Activated CD8-positive, alpha-beta memory T cell treated with anti-CD3 and anti-CD28 coated beads, Interleukin-2, amount 50 U/mL, for 24 hours (primary cell): ENCODE measurements at regions not wholly inside any gene's neighbourhood (a gene's known extent, or its start where the extent isn't known, plus 50 kb on each side); places are given as distances from the start of the nearest gene placed in this dataset.

Source experiments
- DNase-seq: peaks from one replicate; pipeline ENCODE4 v3.0.0-alpha.2; 2020; ENCODE audit errors: extremely low read depth

DNA sequence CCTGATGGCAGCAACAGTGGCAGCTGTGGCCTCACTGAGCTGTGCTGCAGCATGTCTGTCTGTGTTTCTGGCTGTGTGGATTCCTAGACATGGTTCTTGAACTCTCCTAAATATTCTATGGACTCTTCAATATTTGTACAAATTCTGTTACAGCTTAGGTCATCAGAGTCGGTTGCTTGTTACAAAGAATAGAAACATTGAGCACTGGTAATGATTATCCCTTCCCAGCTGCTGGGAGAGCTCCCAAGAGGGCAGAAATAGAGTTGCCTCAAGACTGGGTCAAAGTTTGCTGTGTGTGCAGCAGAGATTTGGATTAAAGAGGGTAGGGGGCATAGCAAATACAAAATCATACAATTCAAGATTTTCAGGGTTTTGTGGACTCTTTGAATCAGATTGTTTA is 337.1 kb upstream of the AKR1E2 start:
- no peak for DNase-seq

DNA sequence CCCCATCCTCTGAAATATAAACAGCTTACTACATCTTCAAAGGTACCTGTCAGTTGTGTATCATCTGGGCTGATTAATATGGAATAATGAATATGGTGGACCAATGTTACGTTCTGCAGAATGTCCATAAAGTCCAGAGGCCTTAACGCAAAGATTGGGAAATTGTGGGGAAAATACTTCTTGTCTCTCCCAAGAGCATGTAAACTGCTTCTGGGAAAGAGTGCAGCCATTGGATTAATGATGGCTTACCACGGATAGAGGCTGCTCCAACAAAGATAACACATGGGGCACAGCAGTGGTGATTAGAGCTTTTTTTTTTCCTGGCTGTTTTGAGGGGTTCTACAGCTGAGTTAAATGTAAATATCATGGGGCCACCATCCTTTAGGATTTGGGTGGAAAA is 340.4 kb upstream of the AKR1E2 start:
- DNase-seq: no peak

DNA sequence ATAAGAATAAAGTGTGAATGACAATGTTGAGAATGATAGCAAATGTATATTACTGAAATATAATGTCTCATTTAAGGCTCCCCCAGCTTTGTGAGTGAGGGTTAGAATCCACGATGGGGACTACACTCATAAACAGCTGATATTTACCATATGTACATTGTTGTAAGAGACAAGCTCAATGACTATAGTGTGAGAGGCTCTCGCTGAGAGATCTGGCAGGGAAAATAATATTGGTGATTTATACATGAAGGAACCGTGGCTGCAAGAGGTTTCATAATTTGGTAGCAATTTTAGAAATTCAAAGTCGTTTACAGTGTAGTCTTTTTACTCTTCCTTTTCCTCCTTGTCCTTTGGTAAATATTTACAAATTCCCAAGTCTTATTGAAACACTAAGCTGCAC is 342.2 kb upstream of the AKR1E2 start:
- DNase-seq: no peak

DNA sequence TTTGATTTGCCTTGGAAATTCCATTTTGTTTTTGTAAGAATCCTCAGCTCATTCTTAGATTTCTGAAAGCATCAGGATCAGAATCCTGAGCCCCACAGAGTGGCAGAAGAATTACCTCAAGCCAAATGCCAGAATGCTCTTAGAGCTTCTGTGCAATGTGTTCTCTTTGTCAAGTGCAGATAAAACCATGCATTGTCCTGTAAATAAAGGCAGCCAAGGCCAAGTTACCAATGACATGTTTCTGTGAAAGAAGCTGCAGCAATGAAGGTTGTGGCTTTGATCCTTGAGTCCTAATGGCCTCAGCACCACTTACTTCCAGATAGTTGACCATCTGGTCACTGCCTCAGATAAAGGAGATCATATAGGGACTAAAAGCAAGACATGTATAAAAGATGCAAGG is 343.3 kb upstream of the AKR1E2 start:
- no peak for DNase-seq

DNA sequence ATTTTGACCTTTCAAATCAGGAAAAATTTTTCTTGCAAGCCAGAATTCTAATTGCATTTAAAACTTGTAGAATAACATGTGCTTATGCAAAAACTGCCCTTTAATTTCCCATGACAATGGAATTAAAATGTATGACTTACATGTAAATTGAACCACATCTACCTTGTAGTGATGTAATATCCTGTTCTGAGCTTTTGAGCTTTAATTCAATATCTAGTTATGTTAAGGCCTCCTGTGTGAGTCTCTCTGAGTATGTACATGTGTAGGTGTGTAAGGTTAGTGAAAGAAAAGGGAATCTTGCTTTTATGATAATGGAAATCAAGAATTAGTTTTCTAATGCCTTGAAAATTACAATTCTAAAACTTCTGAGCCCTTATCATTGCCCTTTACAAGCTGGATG is 344.8 kb upstream of the AKR1E2 start:
- no peak for DNase-seq

DNA sequence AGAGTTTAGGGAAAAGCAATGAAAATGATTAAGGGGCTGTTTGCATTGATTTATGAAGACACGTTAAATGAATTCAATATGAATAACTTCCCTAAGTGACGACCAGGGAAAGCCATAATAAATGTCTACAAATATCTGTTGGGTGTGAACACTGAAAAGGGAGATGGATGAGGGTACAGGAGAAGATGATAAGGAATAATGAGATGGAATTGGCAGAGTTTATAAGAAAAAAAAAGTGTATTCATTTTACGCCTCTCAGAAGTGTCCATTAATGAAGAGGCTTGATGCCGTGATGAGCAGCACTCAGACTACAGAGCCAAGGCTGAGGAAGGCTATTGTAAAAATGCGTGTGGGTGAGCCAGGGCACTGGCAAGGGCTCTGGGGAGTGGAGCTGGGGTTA is 346.7 kb upstream of the AKR1E2 start:
- no peak for DNase-seq

DNA sequence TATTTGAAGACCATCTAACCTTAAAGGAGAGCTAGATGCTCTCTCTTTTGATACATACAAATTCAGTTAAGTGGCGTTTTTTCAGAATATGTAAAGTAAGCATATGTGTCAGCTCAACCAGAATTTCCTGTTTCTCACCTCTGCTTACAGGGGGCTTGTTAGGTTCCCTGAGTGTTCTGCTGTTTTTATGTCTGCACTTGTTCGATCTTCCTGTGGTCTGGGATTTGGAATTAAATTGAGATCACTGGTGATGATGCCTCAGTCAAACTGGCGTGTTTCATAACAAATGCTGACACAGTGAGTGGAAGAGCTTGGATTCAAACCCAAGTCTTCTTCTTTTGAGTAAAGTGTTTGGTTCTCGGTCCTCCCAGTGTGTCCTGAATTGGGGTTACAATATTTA is 348.3 kb upstream of the AKR1E2 start:
- DNase-seq: no peak

DNA sequence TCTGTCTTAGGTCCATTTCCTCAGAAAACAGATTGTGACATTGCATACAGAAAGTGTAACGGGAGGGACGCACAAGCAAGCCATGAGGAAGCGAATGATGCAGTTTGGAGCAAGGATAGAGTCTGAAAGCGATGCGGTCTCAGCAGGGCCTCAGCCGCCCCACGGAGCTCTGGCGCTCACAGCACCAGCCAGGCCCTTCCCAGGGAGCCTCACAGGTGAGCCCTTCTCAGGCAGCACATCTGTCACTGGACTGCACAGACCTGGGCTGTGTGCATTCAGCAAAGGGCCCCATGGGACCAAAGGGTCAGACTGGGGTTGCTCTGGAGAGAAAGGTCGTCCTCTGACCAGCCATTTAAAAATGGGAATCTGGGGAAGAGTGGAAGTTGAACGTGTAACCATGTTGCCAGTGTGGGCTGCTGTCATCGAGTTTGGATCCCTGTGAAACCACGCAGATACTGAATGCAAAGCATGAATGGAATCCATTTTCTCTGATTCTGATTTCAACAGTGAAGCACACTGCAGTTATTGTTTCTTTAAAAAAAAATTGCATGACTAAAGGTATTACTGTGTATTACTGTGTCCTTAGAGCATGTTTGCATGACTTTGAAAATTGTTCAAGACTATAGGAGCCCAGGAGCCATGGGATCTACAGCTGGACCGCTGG is 350.0 kb upstream of the AKR1E2 start:
- DNase-seq: no peak

DNA sequence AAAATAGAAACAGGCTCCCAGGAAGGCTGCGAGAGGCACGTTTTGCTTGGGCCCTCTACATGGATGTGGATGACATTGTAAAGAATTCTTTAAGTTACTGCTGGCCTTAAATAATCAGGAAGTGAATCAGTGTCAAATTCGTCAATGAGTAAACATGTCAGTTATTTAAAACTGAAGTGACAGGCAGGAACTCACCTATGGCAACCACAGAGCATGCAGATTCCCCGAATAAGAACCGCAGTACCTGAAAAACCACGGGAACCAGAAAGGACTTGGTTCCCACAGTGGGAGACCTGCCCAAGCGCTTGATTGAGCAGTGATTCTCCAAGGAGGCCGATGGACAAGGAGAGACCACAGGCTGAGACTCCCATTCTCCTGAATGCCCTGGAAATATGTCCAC is 351.2 kb upstream of the AKR1E2 start:
- DNase-seq: no peak

DNA sequence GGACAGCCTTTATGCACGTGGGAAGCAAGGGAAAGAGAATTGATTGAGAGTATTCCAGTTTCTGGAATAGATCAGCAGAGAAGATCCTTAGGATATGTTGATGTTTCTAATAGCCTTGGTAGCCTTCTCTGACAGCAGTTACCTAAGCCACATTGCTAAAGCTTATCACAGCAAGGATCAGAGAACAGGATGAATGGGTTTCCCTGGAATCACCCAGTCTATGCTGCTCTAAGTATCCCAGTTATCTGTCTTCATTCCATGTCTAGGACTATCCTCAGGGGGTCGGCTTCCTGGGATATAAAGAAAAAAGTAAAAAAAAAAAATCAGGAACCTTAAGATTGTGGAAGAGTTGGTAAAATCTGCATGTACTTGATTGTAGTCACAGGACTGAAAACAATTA is 352.0 kb upstream of the AKR1E2 start:
- DNase-seq: no peak

DNA sequence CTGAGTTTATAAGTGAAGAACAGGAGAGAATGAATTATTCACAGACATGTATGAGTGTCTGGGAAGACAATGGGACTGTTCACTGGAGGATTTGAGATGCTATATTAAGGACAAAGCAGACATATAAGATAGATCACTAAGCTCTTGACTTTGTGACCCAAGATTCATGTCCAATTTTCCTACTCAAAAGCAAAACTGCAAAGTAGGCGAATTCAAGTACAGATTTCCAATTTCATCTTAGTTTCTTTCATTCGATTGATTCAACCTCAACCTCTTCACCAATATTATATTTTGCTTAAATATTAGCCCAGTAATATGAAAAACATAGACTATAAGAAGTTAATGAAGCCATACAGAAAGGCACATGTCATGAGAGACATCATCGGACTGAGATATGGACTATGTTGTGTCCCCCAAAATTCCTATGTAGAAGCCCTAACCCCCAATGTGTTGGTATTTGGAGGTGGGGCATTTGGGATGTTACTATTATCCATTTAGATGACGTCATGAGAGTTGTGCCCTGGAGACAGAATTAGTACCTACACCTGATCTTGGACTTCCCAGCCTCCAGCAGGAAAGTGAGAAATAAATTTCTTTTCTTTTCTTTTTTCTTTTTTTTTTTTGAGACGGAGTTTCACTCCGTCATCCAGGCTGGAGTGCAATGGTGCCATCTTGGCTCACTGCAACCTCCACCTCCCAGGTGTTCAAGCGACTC is 353.7 kb upstream of the AKR1E2 start:
- DNase-seq: no peak

DNA sequence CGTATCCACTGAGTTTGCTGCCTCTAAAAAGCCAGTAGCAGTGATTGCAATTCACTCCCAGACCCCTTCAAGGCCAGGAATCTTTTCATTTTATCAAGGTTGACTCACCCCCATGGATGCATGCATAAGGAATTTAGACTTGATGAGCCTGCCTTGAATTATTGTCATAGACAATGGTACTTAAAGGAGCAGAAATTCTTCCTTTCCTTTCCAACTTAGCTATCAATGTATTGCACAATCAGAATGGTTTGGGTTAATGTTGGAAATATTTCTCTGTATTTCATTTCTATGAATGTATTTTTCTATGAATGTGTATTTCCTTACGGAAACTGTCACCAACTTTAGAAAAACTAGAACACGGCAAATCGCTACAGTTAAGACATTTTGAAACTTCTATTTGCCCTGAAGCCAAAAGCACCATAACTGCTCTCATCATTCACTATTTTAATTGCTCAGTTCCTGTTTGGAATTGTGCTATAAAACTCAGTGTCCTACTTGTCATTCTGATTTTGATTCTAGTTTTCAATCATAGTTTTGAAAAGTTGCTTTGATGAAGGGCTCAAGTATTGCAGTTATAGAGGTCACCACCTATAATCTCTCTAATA is 355.7 kb upstream of the AKR1E2 start:
- no peak for DNase-seq

DNA sequence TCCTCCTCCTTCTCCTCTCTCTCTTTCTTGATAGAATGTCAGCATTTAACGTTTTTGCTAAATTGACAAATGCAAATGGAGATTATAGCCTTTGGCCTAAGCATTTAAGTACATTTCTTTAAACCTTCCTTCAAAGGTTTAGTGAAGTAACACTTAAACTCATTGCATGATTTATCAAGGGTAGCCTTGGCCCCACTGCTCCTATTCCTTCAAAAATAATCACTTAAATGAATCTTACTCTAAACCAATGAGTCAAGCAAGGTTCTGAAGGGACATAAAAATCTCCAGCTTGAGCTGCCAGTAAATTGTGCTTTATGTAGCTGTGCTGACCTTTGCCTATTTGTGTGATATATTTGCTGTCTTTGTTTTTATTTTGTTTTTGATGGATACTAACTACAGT is 358.5 kb upstream of the AKR1E2 start:
- DNase-seq: no peak

DNA sequence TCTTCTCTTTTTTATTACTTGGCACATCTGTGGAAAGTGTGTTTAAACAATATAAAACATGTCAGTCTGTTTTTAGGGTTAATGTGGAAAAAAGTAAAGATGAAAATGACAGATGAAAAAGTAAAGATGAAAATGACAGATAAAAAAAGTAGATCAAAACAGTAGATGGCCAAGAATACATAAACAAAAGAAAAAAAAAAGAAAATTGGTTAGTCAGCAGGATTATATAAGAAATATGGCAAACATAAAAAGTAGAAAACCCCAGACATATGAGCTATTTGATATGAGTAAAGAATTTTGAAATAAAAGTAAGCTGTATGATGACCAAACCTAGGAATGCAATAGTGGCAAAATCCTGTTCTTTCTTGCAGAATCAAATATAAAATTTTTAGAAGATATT is 365.7 kb upstream of the AKR1E2 start:
- no peak for DNase-seq

DNA sequence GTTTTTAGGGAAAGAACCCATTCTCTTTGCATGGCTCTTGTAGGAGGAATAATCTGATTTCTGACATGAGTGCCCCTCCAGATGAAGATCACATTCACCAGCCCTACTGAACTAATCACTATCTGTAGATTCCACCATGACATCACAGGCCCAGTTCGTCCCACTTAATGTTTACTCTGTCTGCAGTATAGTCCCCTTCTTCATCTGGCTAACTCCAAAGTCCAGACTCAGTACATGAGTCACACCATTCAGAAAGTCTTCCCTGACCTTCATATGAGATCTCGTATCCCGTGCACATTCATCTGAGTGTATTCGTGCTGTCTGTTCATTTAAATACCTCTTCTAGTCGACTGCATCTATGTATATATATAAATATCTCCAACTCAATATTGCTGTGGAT is 366.5 kb upstream of the AKR1E2 start:
- no peak for DNase-seq

DNA sequence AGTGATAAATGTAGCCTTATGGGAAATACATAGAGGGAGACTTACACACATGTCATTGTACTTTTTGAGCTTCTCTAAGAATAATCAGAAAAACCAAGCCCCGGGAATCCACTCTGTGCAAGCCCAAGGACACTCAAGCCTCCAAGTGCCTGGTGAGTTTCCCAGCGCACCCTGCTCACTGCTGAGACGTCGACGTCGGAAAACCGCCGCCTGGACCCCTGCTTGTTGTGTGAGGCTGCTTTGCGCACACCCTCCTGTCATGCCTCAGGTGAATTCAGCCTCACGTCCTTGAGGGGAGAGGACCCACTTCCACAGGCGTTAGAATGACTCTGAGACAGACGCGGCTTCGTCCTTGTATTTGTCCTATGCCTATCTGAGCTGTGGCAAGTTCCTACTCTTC is 368.4 kb upstream of the AKR1E2 start:
- DNase-seq: no peak

DNA sequence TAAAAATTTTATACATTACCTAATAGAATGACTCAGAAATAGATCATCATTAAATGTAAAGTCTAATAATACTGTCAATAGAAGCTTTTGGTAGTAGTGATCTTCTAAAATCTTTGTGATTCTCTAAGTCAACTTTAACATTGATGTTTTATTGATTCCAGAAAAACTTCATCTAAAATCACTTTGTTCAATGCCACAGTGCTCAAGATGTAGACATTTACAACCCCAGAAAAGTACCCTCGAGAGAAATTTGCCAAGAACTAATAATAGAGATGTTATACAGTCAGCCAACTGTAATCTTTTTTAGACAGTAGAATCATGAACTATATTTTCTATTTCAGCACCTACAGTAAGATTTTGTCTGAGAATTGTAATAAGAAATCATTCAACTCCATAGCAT is 369.2 kb upstream of the AKR1E2 start:
- no peak for DNase-seq

DNA sequence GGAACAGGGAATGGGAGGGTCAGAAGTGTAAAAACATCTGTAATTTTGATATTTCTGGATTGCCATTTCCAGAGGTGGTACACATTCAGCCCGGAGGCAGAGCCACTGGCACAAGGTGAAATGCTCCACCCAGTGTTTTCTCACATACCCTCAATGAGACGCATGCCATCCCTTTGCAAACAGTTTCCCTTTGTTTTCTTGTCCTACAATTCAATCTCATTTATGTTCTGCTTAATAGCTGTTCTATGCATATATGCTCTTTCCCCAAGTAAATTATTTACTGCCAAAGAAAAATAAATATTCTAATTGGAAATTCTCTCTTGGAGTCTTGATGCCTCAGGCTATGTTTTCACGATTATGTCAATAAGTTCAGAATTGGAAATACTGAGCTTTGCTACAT is 369.7 kb upstream of the AKR1E2 start:
- no peak for DNase-seq

DNA sequence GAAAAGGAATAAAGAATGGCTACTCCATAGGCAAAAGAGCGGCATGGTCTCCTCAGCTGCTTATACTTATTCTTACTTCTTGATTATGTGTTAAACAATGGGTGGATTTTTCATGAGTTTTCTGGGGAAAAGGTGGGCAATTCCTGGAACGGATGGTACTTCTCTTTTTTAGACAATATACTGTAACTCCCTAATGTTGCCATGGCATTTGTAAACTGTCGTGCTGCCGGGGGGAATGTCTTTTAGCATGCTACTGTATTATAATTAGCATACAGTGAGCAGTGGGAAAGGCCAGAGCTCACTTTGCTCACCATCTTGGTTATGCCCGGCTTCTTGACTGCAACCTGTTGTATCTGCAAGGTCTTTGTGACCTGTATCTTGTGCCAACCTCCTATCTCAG is 372.1 kb upstream of the AKR1E2 start:
- DNase-seq: no peak

DNA sequence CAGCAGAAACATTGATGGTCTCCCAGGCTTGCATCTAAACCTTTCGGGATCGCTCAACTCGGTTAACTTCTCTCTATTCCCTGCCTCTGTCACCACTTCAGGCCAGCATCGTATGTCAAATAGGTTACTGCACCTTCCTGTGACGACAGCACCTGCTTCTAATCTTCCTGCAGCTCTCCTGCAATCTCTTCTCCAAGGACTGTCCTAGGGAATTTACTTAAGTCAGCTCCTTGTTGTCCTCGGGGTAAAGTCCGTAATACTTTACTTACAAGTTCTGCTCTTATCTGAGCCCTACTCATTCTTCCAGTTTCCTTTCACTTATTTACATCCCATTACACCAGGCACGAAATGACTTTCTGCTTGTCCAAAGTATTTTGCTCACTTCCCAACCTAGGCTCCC is 372.7 kb upstream of the AKR1E2 start:
- DNase-seq: no peak

DNA sequence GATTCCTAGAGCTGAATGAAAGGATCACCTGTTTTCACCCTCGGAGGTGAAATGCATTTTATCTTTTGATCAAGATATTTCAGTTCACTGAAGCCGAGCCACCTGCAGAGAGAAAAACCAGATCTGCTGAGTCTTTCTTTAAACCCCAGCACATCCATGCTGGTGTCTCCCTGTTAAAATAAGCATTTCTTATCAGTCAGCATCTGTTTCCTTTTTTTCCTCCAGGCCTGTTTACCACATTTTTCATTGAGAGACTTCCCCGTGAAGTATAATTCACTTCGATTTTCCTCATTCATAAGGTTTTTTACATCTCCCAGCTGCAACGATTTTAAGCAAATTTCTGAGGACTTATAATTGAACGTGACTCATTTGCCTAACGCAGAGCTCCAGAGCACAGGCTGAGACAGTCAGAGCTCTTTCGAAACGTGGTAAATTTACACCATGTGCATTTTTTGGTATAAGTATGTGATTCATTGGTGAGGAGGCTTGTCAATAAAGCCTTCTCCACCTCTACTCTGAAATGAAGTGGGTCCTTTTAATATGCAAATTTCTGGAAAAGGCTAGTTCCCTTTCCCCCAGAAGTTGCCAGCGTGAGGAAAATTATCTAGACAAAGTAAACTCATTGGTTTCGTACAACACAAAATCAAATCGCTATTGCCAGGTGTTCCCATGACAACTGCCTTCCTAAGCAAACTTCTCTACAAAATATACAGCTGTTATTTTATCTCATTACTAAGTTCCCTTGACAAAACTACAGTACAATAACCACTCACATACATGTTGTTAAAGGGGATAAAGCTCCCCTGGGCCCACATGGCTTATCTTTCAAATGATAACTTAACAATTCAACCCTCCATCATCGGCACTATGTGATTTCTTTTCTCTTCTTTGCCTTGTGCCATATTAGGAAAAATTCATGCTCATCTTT is 374.8 kb upstream of the AKR1E2 start:
- DNase-seq: no peak

DNA sequence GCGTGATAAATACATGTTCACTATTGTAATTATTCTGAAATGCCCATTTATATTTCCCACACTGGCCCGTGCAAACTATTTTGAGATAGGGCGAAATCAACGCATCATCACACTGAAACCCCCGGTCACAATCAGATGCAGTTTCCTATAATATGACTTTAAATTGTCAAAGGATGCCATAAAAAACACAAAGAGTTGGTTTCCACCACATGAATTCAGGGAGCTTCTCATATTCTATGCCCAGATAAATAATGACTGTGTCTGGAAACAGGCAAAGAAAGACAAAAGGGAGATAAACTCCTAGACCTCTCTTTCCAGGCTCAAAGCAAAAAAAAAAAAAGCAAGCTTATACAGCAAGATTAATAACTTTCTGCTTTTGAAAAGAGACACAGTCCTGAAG is 375.8 kb upstream of the AKR1E2 start:
- DNase-seq: no peak
